ENCODE measurements at regions not wholly inside any gene's neighbourhood (a gene's known extent, or its start where the extent isn't known, plus 50 kb on each side); places are given as distances from the start of the nearest gene placed in this dataset.

- TF ChIP-seq, protein P1, sequence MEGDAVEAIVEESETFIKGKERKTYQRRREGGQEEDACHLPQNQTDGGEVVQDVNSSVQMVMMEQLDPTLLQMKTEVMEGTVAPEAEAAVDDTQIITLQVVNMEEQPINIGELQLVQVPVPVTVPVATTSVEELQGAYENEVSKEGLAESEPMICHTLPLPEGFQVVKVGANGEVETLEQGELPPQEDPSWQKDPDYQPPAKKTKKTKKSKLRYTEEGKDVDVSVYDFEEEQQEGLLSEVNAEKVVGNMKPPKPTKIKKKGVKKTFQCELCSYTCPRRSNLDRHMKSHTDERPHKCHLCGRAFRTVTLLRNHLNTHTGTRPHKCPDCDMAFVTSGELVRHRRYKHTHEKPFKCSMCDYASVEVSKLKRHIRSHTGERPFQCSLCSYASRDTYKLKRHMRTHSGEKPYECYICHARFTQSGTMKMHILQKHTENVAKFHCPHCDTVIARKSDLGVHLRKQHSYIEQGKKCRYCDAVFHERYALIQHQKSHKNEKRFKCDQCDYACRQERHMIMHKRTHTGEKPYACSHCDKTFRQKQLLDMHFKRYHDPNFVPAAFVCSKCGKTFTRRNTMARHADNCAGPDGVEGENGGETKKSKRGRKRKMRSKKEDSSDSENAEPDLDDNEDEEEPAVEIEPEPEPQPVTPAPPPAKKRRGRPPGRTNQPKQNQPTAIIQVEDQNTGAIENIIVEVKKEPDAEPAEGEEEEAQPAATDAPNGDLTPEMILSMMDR (IDR thresholded peaks at IDR 0.05), result no peak
- no peak for TF ChIP-seq POLR2A (IDR thresholded peaks at IDR 0.05)
These were observed 921.1 kb downstream of the DSC3 start for GRCh38 chr18:30121397-30121796.

All from lower leg skin (tissue), 3 donors.